ENCODE measurements at regions not wholly inside any gene's neighbourhood (a gene's known extent, or its start where the extent isn't known, plus 50 kb on each side); places are given as distances from the start of the nearest gene placed in this dataset.

GRCh38 chr14:26811756-26812305, 214.0 kb upstream of the NOVA1 start:
- TF ChIP-seq, protein P1, sequence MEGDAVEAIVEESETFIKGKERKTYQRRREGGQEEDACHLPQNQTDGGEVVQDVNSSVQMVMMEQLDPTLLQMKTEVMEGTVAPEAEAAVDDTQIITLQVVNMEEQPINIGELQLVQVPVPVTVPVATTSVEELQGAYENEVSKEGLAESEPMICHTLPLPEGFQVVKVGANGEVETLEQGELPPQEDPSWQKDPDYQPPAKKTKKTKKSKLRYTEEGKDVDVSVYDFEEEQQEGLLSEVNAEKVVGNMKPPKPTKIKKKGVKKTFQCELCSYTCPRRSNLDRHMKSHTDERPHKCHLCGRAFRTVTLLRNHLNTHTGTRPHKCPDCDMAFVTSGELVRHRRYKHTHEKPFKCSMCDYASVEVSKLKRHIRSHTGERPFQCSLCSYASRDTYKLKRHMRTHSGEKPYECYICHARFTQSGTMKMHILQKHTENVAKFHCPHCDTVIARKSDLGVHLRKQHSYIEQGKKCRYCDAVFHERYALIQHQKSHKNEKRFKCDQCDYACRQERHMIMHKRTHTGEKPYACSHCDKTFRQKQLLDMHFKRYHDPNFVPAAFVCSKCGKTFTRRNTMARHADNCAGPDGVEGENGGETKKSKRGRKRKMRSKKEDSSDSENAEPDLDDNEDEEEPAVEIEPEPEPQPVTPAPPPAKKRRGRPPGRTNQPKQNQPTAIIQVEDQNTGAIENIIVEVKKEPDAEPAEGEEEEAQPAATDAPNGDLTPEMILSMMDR (IDR thresholded peaks at IDR 0.05), result no peak
- no peak for TF ChIP-seq POLR2A (IDR thresholded peaks at IDR 0.05)

Data from heart left ventricle (tissue), 13 donors.